Uterus (tissue), 3 donors: ENCODE measurements at regions not wholly inside any gene's neighbourhood (a gene's known extent, or its start where the extent isn't known, plus 50 kb on each side); places are given as distances from the start of the nearest gene placed in this dataset.

ENCODE experiments used
- DNase-seq, 2 donors: peaks; one replicate each; pipeline ENCODE4 v3.0.0-alpha.2; 2019 to 2020
- H3K27ac ChIP-seq, 2 donors: fragments of 200-600 bp; sonication (generic); 1 replicate in 1 of 2; 2 replicates in 1 of 2; pipeline ENCODE4 v1.5.1; 2016 to 2018
- H3K27me3 ChIP-seq, 2 donors: fragments of 200-600 bp; sonication (generic); one replicate each; pipeline ENCODE4 v1.5.1; 2018 to 2019; ENCODE audit warnings: control low read depth in 1 of 2
- H3K36me3 ChIP-seq, 2 donors: fragments of 200-600 bp; sonication (generic); one replicate each; pipeline ENCODE4 v1.5.1; 2019; ENCODE audit warnings: control low read depth in 1 of 2
- H3K4me1 ChIP-seq, 2 donors: fragments of 200-600 bp; sonication (generic); one replicate each; pipeline ENCODE4 v1.5.1; 2018 to 2019; ENCODE audit warnings: control low read depth in 1 of 2
- H3K4me3 ChIP-seq, 2 donors: fragments of 200-600 bp; sonication (generic); 1 replicate in 1 of 2; 2 replicates in 1 of 2; pipeline ENCODE4 v1.5.1; 2018 to 2019; ENCODE audit warnings: mild to moderate bottlenecking in 1 of 2
- H3K9me3 ChIP-seq, 2 donors: fragments of 200-600 bp; sonication (generic); one replicate each; pipeline ENCODE4 v1.5.1; 2019; ENCODE audit warnings: control low read depth in 1 of 2
- POLR2A ChIP-seq, 2 donors: fragments of 450-650 bp; IDR thresholded peaks; one replicate each; pipeline ENCODE4 v1.6.1; 2016; ENCODE audit warnings: antibody characterized with exemption in 2 of 2, mild to moderate bottlenecking in 1 of 2, moderate library complexity in 1 of 2
- intact Hi-C: fragments of 100-400 bp; cut with DNase I; formaldehyde crosslinking; loops from one replicate; pipeline ENCODE4 v1.15.1; 2023; ENCODE audit warnings: low total_unique reads
- TF ChIP-seq, protein P1 (sequence below), 4 experiments: fragments of 200-600 bp in 2 of 4; fragments of 450-650 bp in 2 of 4; sonication (generic) in 2 of 4; IDR thresholded peaks; one replicate each; pipeline ENCODE4 v1.5.1; 2016 to 2019; ENCODE audit warnings: antibody characterized with exemption in 4 of 4, mild to moderate bottlenecking in 2 of 4, moderate library complexity in 1 of 4
- donor health status: DM: yes; HTN: yes; CAD: no.

- TF ChIP-seq, protein P1, sequence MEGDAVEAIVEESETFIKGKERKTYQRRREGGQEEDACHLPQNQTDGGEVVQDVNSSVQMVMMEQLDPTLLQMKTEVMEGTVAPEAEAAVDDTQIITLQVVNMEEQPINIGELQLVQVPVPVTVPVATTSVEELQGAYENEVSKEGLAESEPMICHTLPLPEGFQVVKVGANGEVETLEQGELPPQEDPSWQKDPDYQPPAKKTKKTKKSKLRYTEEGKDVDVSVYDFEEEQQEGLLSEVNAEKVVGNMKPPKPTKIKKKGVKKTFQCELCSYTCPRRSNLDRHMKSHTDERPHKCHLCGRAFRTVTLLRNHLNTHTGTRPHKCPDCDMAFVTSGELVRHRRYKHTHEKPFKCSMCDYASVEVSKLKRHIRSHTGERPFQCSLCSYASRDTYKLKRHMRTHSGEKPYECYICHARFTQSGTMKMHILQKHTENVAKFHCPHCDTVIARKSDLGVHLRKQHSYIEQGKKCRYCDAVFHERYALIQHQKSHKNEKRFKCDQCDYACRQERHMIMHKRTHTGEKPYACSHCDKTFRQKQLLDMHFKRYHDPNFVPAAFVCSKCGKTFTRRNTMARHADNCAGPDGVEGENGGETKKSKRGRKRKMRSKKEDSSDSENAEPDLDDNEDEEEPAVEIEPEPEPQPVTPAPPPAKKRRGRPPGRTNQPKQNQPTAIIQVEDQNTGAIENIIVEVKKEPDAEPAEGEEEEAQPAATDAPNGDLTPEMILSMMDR (IDR thresholded peaks at IDR 0.05) = no peak
- TF ChIP-seq POLR2A (IDR thresholded peaks at IDR 0.05) = no peak
Measured at GRCh38 chr7:155995183-155995612, 182.9 kb upstream of the SHH start.

DNA sequence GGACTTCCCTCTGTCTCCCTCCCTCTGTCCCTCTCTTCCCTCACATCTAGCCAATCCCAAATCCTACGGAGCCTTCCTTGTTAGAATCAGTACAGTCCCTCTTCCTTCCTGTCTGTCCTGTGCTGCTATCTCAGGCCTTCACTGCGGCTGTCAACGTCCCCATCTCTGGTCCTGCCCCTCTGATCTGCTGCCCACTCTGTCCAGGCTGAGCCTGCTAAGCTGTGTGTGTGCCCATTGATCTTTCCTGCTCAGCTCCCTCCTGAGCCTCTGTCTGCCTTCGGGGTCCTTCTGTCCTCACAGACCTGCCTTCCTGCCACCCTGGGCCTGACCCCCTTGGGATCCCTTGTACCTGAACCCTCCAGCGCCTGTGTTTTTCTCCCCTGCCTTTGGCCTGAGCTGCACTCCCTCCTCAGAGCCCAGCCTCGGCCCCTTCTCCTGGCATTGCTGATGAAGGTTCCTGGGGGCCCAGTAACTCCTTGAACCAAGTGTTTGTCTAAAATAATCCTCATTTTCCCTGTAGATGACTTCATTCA lies 182.1 kb upstream of the SHH start:
- intact Hi-C loops = no loop called here
- DNase-seq = no peak
- H3K27ac ChIP-seq = no peak overlapping the region
- no peak overlapping the region for H3K4me3 ChIP-seq
- H3K4me1 ChIP-seq = no peaks in the 10 kb centered on the region
- no peaks in the 10 kb centered on the region for H3K27me3 ChIP-seq
- no peaks in the 10 kb centered on the region for H3K36me3 ChIP-seq
- no peaks in the 10 kb centered on the region for H3K9me3 ChIP-seq
- TF ChIP-seq POLR2A (IDR thresholded peaks at IDR 0.05) = no peak
- TF ChIP-seq, protein P1 (IDR thresholded peaks at IDR 0.05) = no peak

More at GRCh38 chr7:155995183-155995612, 182.9 kb upstream of the SHH start:
- intact Hi-C loops = no loop called here
- no peak overlapping the region for H3K27ac ChIP-seq
- DNase-seq = no peak
- H3K4me1 ChIP-seq = no peaks in the 10 kb centered on the region
- no peaks in the 10 kb centered on the region for H3K27me3 ChIP-seq
- no peaks in the 10 kb centered on the region for H3K9me3 ChIP-seq
- no peaks in the 10 kb centered on the region for H3K36me3 ChIP-seq
- no peak overlapping the region for H3K4me3 ChIP-seq

DNA sequence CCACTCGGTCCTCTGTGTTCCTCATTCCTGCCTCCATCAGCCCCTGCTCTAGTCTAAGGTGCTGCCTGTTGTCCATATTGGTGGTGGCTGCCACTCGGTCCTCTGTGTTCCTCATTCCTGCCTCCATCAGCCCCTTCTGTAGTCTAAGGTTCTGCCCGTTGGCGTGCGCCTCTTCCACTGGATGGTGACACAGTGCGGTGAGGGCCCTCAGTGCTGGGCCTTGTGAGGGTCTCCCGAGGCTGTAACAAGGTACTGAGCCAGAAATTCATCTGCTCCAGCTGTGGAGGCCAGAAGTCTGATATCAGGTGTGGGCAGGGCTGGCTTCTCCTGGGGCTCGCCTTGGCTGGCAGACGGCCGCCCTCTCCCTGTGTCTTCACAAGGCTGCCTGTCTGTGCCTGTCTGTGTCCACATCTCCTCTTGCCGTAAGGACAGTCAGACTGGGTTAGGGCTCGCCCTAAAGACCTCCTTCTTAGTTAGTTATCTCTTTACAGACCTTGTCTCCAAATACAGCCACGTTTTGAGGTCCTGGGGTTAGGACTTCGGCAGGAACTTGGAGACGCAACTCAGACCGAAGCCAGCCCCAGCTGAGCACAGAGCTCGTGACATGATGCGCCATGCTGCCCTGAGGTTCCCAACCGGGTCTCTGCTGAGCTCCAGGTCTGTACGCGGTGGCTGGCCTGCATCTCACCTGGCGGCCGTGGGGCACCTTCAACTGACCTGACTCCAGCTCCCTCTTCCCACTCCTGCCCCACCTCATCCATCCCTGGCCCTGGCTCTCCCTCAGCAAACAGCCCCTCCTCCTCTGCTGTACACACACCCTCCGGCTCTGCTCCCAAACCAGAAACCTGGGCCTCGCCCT lies 181.4 kb upstream of the SHH start:
- intact Hi-C loops = no loop called here
- Histone ChIP-seq H3K27me3 (no peaks in the 10 kb centered on the region), H3K9me3 (no peaks in the 10 kb centered on the region), H3K4me1 (no peaks in the 10 kb centered on the region), H3K27ac (no peak overlapping the region), H3K4me3 (no peak overlapping the region), H3K36me3 (no peaks in the 10 kb centered on the region)
- TF ChIP-seq, protein P1 (IDR thresholded peaks at IDR 0.05) = no peak
- TF ChIP-seq POLR2A (IDR thresholded peaks at IDR 0.05) = no peak
- no peak for DNase-seq

DNA sequence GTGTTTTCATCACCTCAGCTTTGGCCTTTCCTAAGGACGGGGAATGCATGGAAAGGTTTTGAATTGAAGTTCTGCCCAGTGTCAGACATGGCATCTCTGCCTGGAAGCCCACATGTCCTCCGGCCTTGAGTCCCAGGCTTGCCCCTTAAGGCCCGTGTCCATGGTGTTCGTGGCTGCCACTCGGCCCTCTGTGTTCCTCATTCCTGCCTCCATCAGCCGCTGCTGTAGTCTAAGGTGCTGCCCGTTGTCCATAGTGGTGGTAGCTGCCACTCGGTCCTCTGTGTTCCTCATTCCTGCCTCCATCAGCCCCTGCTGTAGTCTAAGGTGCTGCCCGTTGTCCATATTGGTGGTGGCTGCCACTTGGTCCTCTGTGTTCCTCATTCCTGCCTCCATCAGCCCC lies 180.7 kb upstream of the SHH start:
- Histone ChIP-seq H3K27me3 (no peaks in the 10 kb centered on the region), H3K4me3 (no peak overlapping the region), H3K36me3 (no peaks in the 10 kb centered on the region), H3K4me1 (no peaks in the 10 kb centered on the region), H3K27ac (no peak overlapping the region), H3K9me3 (no peaks in the 10 kb centered on the region)
- TF ChIP-seq POLR2A (IDR thresholded peaks at IDR 0.05) = no peak
- TF ChIP-seq, protein P1 (IDR thresholded peaks at IDR 0.05) = no peak
- intact Hi-C loops = no loop called here
- DNase-seq = no peak

DNA sequence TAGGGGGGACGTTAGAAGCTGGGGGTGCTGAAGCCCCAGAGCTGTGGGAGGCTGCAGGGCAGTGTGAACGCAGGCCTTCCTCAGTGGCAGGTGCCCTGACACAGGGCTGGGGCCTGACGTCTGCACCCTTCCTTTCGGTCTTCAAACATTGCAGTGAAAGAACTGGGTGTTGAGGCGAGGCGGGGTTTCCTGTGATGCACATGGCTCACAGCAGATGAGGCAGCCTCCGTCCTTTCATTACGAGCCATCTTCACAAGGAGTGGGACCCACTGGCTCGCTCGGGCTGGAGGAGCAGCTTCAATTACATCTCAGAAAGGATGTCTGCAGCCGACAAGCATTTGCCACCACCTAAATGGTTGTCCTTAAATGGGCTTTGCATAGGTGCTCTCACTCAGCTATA lies 180.3 kb upstream of the SHH start:
- no peaks in the 10 kb centered on the region for H3K9me3 ChIP-seq
- DNase-seq = no peak
- intact Hi-C loops = no loop called here
- H3K27me3 ChIP-seq = no peaks in the 10 kb centered on the region
- no peak overlapping the region for H3K27ac ChIP-seq
- H3K36me3 ChIP-seq = no peaks in the 10 kb centered on the region
- TF ChIP-seq POLR2A (IDR thresholded peaks at IDR 0.05) = no peak
- TF ChIP-seq, protein P1 (IDR thresholded peaks at IDR 0.05) = no peak
- no peaks in the 10 kb centered on the region for H3K4me1 ChIP-seq
- no peak overlapping the region for H3K4me3 ChIP-seq
